Thyroid gland (tissue), 4 donors: ENCODE measurements at regions not wholly inside any gene's neighbourhood (a gene's known extent, or its start where the extent isn't known, plus 50 kb on each side); places are given as distances from the start of the nearest gene placed in this dataset.

Experiments used
- CTCF ChIP-seq, 6 experiments: fragments of 200-600 bp in 3 of 6; fragments of 450-650 bp in 3 of 6; sonication (generic) in 3 of 6; IDR thresholded peaks; one replicate each; pipeline ENCODE4 v1.5.1; 2016 to 2019; ENCODE audit warnings: antibody characterized with exemption in 6 of 6, mild to moderate bottlenecking in 2 of 6, inconsistent platforms in 1 of 6, moderate library complexity in 1 of 6
- POLR2A ChIP-seq, 2 donors: fragments of 450-650 bp; IDR thresholded peaks; one replicate each; pipeline ENCODE4 v1.6.1; 2017; ENCODE audit warnings: antibody characterized with exemption in 2 of 2, mild to moderate bottlenecking in 2 of 2, moderate library complexity in 1 of 2

GRCh38 chr12:67103521-67103920 is 165.6 kb upstream of the CAND1 start:
- no peak for TF ChIP-seq CTCF (IDR thresholded peaks at IDR 0.05)
- TF ChIP-seq POLR2A (IDR thresholded peaks at IDR 0.05), result no peak
